Epithelial cell of esophagus (primary cell): ENCODE measurements at regions not wholly inside any gene's neighbourhood (a gene's known extent, or its start where the extent isn't known, plus 50 kb on each side); places are given as distances from the start of the nearest gene placed in this dataset.
A peak's percentile ranks its signal among the peaks of the same experiment; 100 is the strongest.

Experiments
- DNase-seq: peaks from one replicate; pipeline ENCODE4 v3.0.0; 2010; ENCODE audit warnings: low read depth
- H3K4me3 ChIP-seq: 2 replicates; pipeline ENCODE4 v1.5.1; 2011; ENCODE audit warnings: mild to moderate bottlenecking, low read length, control low read depth
- CTCF ChIP-seq: IDR thresholded peaks from 2 replicates; pipeline ENCODE4 v1.5.1; 2011; ENCODE audit warnings: low read depth, mild to moderate bottlenecking, low read length, control low read depth, inconsistent platforms; ENCODE audit not compliant: insufficient read depth; ENCODE audit errors: missing control alignments

GRCh38 chr21:24945910-24946309 is 661.4 kb downstream of the MRPL39 start:
- H3K4me3 ChIP-seq, result no peak overlapping the region
- DNase-seq, result no peak
- TF ChIP-seq CTCF, result no peak

- no peak for TF ChIP-seq CTCF
- H3K4me3 ChIP-seq, result no peak overlapping the region
- DNase-seq, result peak; percentile 4
These were observed 665.7 kb downstream of the MRPL39 start for GRCh38 chr21:24941316-24942185.

- H3K4me3 ChIP-seq, result no peak overlapping the region
- no peak for TF ChIP-seq CTCF
- DNase-seq, result no peak
These were observed 668.0 kb downstream of the MRPL39 start for GRCh38 chr21:24939291-24939690.

GRCh38 chr21:24938573-24938972 is 668.7 kb downstream of the MRPL39 start:
- no peak for TF ChIP-seq CTCF
- DNase-seq, result peak; percentile 1
- H3K4me3 ChIP-seq, result no peak overlapping the region

- H3K4me3 ChIP-seq, result no peak overlapping the region
- no peak for TF ChIP-seq CTCF
- no peak for DNase-seq
These were observed 671.3 kb downstream of the MRPL39 start for GRCh38 chr21:24935991-24936390.

GRCh38 chr21:24910591-24910990 is 696.7 kb downstream of the MRPL39 start:
- TF ChIP-seq CTCF, result no peak
- no peak overlapping the region for H3K4me3 ChIP-seq
- no peak for DNase-seq

- no peak for DNase-seq
- H3K4me3 ChIP-seq, result no peak overlapping the region
- TF ChIP-seq CTCF, result no peak
These were observed 703.2 kb downstream of the MRPL39 start for GRCh38 chr21:24903994-24904635.
